Thyroid gland (tissue), 4 donors: ENCODE measurements at regions not wholly inside any gene's neighbourhood (a gene's known extent, or its start where the extent isn't known, plus 50 kb on each side); places are given as distances from the start of the nearest gene placed in this dataset.

Experiments
- DNase-seq, 2 donors: peaks; one replicate each; pipeline ENCODE4 v3.0.0-alpha.2; 2019
- H3K27ac ChIP-seq, 3 donors: fragments of 200-600 bp; sonication (generic); 1 replicate in 2 of 3; 2 replicates in 1 of 3; pipeline ENCODE4 v1.5.1; 2016 to 2019; ENCODE audit warnings: mild to moderate bottlenecking in 1 of 3, moderate library complexity in 1 of 3
- H3K27me3 ChIP-seq: fragments of 200-600 bp; sonication (generic); one replicate; pipeline ENCODE4 v1.5.1; 2019
- H3K36me3 ChIP-seq, 2 donors: fragments of 200-600 bp; sonication (generic); one replicate each; pipeline ENCODE4 v1.5.1; 2016 to 2019
- H3K4me1 ChIP-seq, 2 donors: fragments of 200-600 bp; sonication (generic); one replicate each; pipeline ENCODE4 v1.5.1; 2017 to 2019
- H3K4me3 ChIP-seq, 3 donors: fragments of 200-600 bp; sonication (generic); replicated peaks in 1 of 3; 1 replicate in 2 of 3; 2 replicates in 1 of 3; pipeline ENCODE4 v1.5.1; 2016; ENCODE audit warnings: mild to moderate bottlenecking in 1 of 3
- H3K9me3 ChIP-seq: fragments of 200-600 bp; sonication (generic); one replicate; pipeline ENCODE4 v1.5.1; 2017
- CTCF ChIP-seq, 6 experiments: fragments of 200-600 bp in 3 of 6; fragments of 450-650 bp in 3 of 6; sonication (generic) in 3 of 6; IDR thresholded peaks; one replicate each; pipeline ENCODE4 v1.5.1; 2016 to 2019; ENCODE audit warnings: antibody characterized with exemption in 6 of 6, mild to moderate bottlenecking in 2 of 6, inconsistent platforms in 1 of 6, moderate library complexity in 1 of 6
- POLR2A ChIP-seq, 2 donors: fragments of 450-650 bp; IDR thresholded peaks; one replicate each; pipeline ENCODE4 v1.6.1; 2017; ENCODE audit warnings: antibody characterized with exemption in 2 of 2, mild to moderate bottlenecking in 2 of 2, moderate library complexity in 1 of 2
- WGBS, 2 donors: methylation state at CpG; one replicate each; pipeline ENCODE4 v1.1.5; 2017; 5-methylcytosine and 5-hydroxymethylcytosine counted together
- intact Hi-C: fragments of 100-400 bp; cut with DNase I; formaldehyde crosslinking; loops from one replicate; pipeline ENCODE4 v1.15.1; 2023

GRCh38 chr6:16987996-16988395 is 113.9 kb upstream of the STMND1 start:
- no peak overlapping the region for H3K4me3 ChIP-seq
- H3K9me3 ChIP-seq: no peaks in the 10 kb centered on the region
- TF ChIP-seq POLR2A (IDR thresholded peaks at IDR 0.05): no peak
- no peak for TF ChIP-seq CTCF (IDR thresholded peaks at IDR 0.05)
- no peaks in the 10 kb centered on the region for H3K36me3 ChIP-seq
- DNase-seq: no peak
- no peak overlapping the region for H3K27ac ChIP-seq
- WGBS, 2 donors: 96% methylated on average over 1 of the region's 1 CpG
- intact Hi-C loops: no loop called here
- H3K4me1 ChIP-seq: no peaks in the 10 kb centered on the region
- H3K27me3 ChIP-seq: no peaks in the 10 kb centered on the region

GRCh38 chr6:16985513-16986284 is 116.2 kb upstream of the STMND1 start:
- no peak for DNase-seq
- 64 to 68% methylated on average over 10 of the region's 10 CpGs for WGBS, 2 donors
- Histone ChIP-seq H3K36me3 (no peaks in the 10 kb centered on the region), H3K4me3 (no peak overlapping the region), H3K4me1 (no peaks in the 10 kb centered on the region), H3K9me3 (no peaks in the 10 kb centered on the region), H3K27ac (no peak overlapping the region), H3K27me3 (no peaks in the 10 kb centered on the region)
- intact Hi-C loops: no loop called here
- TF ChIP-seq POLR2A (IDR thresholded peaks at IDR 0.05): no peak
- no peak for TF ChIP-seq CTCF (IDR thresholded peaks at IDR 0.05)

GRCh38 chr6:16982807-16983206 is 119.0 kb upstream of the STMND1 start:
- Histone ChIP-seq H3K4me1 (no peaks in the 10 kb centered on the region), H3K27ac (no peak overlapping the region), H3K36me3 (no peaks in the 10 kb centered on the region), H3K9me3 (no peaks in the 10 kb centered on the region), H3K27me3 (no peaks in the 10 kb centered on the region), H3K4me3 (no peak overlapping the region)
- intact Hi-C loops: no loop called here
- 64% methylated on average over 3 of the region's 3 CpGs for WGBS, 2 donors
- DNase-seq: no peak
- TF ChIP-seq CTCF (IDR thresholded peaks at IDR 0.05): no peak
- no peak for TF ChIP-seq POLR2A (IDR thresholded peaks at IDR 0.05)

- TF ChIP-seq POLR2A (IDR thresholded peaks at IDR 0.05): no peak
- no peak for TF ChIP-seq CTCF (IDR thresholded peaks at IDR 0.05)
- Histone ChIP-seq H3K27me3 (no peaks in the 10 kb centered on the region), H3K9me3 (no peaks in the 10 kb centered on the region), H3K4me1 (no peaks in the 10 kb centered on the region), H3K4me3 (no peak overlapping the region), H3K27ac (no peak overlapping the region), H3K36me3 (no peaks in the 10 kb centered on the region)
- intact Hi-C loops: no loop called here
- DNase-seq: no peak
- WGBS, 2 donors: 81 to 84% methylated on average over 7 of the region's 7 CpGs
Observed at GRCh38 chr6:16979677-16980370, 122.0 kb upstream of the STMND1 start.

- TF ChIP-seq CTCF (IDR thresholded peaks at IDR 0.05) (no peak), POLR2A (IDR thresholded peaks at IDR 0.05) (no peak)
- H3K27me3 ChIP-seq: no peaks in the 10 kb centered on the region
- no peaks in the 10 kb centered on the region for H3K36me3 ChIP-seq
- H3K4me1 ChIP-seq: no peaks in the 10 kb centered on the region
- no peak overlapping the region for H3K27ac ChIP-seq
- no peaks in the 10 kb centered on the region for H3K9me3 ChIP-seq
- H3K4me3 ChIP-seq: no peak overlapping the region
- intact Hi-C loops: no loop called here
- DNase-seq: no peak
Observed at GRCh38 chr6:16978686-16979085, 123.2 kb upstream of the STMND1 start.
